Fibroblast of lung (primary cell): ENCODE measurements at regions not wholly inside any gene's neighbourhood (a gene's known extent, or its start where the extent isn't known, plus 50 kb on each side); places are given as distances from the start of the nearest gene placed in this dataset.

Experiments used
- EZH2 ChIP-seq: IDR thresholded peaks from 2 replicates; pipeline ENCODE4 v1.5.1; 2012; ENCODE audit warnings: low read length, control low read depth, mild to moderate bottlenecking; ENCODE audit errors: missing control alignments
- TF ChIP-seq, protein P1 (sequence below), 2 donors: IDR thresholded peaks in 1 of 2; conservative IDR thresholded peaks in 1 of 2; 1 replicate in 1 of 2; 2 replicates in 1 of 2; pipeline ENCODE4 v1.5.1; 2011 to 2012; ENCODE audit warnings: low read length in 2 of 2, control low read depth in 1 of 2, inconsistent platforms in 1 of 2, low read depth in 1 of 2, mild to moderate bottlenecking in 1 of 2

DNA sequence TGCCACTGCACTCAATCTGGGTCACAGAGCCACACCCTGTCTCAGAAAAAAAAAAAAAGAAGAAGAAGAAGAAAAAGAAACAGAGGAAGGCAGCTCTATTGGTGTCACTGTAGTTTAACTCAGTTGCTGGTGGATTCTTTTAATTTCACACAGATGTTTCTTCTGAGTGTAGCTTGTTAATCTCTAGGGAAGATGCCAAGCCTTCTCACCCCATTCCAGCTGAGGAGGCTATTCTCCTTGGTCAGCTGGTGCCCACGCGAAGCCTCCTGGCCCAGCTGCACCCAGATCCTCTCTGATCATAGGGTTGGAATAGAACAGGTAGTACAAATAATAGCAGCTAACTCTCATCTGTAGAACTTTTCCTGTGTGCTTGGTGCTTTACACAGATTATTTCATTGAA is 113.8 kb upstream of the SPRY4 start:
- TF ChIP-seq, protein P1, sequence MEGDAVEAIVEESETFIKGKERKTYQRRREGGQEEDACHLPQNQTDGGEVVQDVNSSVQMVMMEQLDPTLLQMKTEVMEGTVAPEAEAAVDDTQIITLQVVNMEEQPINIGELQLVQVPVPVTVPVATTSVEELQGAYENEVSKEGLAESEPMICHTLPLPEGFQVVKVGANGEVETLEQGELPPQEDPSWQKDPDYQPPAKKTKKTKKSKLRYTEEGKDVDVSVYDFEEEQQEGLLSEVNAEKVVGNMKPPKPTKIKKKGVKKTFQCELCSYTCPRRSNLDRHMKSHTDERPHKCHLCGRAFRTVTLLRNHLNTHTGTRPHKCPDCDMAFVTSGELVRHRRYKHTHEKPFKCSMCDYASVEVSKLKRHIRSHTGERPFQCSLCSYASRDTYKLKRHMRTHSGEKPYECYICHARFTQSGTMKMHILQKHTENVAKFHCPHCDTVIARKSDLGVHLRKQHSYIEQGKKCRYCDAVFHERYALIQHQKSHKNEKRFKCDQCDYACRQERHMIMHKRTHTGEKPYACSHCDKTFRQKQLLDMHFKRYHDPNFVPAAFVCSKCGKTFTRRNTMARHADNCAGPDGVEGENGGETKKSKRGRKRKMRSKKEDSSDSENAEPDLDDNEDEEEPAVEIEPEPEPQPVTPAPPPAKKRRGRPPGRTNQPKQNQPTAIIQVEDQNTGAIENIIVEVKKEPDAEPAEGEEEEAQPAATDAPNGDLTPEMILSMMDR (conservative IDR thresholded peaks at IDR 0.05 in 1 of 2, IDR thresholded peaks at IDR 0.05 in 1 of 2; ENCODE audit: low read depth in 1 of 2, low read length in 2 of 2) = no peak
- no peak for TF ChIP-seq EZH2
